Activated T-cell treated with anti-CD3 and anti-CD28 coated beads for 4 hours (primary cell): ENCODE measurements at regions not wholly inside any gene's neighbourhood (a gene's known extent, or its start where the extent isn't known, plus 50 kb on each side); places are given as distances from the start of the nearest gene placed in this dataset.
"Not testable (repeated sequence)": the region's sequence is repeated elsewhere in the genome, so short reads cannot be mapped to it uniquely, and the experiment has no call there.

Experiments
- DNase-seq: peaks from one replicate; pipeline ENCODE4 v3.0.0-alpha.2; 2020

DNA sequence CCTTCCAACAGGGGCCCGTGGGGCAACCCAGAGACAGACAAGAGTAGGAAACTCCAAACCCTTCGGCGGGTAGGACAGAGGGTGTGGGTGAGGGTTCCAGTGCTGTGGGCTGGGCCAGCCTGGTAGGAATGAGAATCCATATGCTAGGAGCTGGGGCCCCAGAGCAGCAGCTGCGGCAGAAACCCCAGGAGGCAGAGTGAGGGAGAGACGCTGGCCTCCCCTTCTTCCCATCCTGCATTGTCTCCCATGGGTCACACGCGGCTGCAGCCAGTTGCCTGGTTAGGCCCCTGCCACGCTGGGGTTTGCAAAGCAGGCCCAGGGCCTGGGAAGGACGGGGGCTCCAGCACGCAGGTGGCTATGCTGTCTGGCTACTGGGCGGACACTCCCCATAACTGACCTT lies 113.1 kb upstream of the CCZ1B start:
- not testable (repeated sequence) for DNase-seq

DNA sequence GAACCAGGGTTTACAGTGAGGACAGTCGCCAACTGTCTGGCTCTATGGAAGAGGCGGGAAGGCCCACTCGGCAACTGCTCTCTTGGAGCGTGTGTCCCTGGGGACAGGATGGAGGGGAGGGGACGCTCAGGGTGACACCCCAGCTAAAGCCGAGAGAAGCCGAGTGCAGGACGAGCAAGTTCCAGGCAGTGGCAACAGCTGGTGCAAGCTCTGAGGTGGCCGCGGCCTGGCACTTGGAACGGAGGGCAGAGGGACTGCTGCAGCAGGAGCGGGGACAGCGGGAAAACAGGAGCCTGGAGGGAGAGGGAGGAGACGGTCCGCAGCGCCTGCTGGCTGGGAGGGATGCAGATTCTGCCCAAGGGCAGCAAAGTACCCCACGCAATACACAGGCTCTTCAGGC lies 113.8 kb upstream of the CCZ1B start:
- DNase-seq: not testable (repeated sequence)

DNA sequence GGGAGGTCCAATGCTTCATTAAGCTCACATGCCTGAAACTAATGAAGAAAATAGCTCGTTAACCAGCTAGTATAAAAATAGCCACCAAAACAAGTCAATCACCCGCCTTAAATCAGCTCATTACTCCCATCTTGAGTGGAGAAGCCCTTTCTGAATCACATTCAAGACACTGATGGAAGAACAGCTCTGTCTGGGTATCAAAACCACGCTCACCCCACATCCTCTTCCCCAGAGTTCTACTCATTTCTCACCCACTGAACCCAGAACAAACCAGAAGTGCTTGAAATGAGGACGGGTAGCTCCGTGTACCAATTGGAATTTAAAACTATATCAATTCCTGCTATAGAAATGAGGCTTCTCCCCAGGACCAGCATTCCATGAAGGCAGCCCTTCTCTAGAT lies 120.8 kb upstream of the CCZ1B start:
- not testable (repeated sequence) for DNase-seq

DNA sequence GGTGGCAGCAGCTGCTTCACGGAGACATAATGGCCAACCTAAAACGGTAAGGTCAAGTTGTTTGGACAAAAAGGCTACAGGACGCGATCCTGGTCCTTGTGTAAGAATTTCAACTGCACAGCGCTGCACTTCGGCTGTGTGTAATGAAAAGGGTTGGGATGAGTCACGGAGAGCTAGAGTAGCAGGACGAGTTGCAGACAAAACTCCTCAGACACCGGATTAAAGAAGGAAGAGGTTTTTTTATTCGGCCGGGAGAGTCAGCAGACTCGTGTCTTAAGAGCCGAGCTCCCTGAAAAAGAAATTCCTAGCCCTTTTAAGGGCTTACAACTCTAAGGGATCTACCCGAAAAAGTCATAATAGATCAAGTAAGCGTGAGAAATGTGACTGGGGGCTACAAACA lies 124.2 kb upstream of the CCZ1B start:
- not testable (repeated sequence) for DNase-seq

DNA sequence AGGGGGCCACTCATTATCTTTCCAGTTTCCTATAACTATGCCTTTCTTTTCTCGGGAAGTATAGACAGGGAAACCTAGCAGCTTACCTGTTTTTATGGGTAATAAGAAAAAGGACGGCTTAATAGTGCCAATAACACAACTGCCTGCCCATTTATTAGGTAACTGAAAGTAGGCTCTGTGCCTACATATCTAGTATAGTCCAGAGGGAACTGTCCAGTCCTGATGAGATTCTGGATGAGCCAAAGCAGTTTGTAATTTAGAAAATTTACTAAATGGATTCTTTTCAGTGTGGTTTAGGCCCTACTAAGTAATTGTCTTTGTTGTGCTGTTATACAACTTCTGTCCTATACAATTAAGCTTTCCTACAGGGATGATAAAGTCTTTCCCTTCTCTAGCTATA lies 125.5 kb upstream of the CCZ1B start:
- not testable (repeated sequence) for DNase-seq

DNA sequence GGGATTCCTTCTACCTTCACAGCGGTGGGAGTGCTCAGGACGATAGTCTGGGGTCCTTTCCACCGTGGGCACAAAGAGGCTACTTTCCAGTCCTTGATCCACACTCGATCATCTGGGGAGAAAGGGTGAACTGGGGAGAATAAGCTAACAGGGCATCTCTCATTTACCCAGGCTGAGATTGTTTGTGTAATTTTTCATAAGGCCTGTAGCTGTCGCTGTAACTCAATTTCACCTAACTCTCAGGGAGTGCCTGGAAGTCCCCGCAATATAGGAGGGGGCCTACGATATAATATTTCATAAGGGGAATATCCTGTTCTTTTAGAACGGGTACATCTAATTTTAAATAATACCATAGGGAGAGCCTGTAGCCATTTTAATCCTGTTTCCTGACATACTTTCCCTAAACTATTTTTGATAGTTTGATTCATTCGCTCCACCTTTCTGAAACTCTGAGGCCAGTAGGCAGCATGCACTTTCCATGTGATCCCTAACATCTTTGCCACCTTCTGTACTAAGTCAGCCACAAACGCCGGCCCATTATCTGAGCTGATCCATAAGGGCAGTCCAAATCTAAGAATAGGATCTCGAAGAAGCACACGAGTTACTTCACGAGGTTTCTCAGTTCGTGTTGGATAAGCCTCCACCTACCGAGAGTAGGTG lies 127.2 kb upstream of the CCZ1B start:
- not testable (repeated sequence) for DNase-seq

DNA sequence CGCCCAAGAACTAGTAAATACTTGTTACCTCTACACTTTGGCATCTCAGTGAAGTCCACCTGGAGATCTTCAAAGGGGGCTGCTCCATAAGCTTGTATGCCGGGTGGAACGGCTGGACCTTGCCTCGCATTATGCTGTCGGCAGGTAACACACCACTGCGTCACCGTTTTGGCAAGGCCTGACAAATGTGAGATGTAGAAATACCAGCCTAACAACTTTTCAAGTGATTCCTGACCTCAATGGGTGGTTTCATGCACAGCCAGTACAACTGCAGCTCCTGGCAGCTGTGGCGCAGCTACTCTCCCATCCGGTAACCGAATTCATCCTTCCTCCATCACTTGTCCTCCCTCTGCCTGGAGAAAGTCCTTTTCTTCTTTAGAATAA lies 127.7 kb upstream of the CCZ1B start:
- DNase-seq: not testable (repeated sequence)

DNA sequence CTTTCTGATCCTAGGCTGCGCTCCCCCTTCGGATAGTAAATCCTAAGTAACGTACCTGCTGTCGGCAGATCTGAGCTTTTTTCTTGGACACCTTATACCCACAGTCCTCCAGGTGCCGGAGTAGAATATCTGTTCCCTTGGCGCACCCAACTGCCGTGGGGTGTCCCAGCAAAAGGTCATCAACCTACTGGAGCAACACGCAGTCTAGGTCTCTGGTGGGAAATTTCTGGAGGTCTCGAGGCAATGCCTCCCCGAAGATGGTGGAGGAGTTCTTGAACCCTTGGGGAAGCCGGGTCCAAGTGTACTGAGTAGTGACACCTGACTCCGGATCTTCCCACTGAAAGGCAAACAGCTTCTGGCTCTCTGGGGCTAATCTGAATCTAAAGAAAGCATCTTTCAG lies 129.3 kb upstream of the CCZ1B start:
- DNase-seq: not testable (repeated sequence)

DNA sequence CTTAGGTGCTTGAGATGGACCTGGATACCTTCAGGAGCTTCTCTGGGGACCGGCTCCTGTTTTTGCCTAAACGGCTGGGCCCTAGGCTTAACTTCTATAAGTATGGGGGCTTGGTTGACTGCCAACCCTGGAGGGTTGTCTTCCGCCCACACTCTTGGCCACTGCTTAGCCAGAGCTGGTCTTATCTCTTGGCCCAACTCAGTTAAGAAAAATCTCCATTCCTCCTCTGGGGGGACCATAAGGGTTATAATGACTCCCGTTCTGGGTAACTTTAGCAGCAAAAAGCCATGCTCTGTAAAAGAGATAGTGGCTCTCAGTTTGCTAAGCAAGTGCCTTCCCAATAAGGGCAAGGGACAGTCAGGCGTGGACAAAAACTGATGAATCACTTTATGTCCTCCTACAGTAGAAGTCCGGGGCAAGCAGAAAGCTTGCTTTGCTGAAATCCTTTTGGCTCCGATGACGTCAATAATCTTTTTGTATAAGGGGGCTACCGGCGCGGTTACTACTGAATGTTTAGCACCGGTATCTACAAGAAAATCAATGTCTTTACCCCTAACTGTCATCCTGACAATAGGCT lies 130.0 kb upstream of the CCZ1B start:
- not testable (repeated sequence) for DNase-seq

DNA sequence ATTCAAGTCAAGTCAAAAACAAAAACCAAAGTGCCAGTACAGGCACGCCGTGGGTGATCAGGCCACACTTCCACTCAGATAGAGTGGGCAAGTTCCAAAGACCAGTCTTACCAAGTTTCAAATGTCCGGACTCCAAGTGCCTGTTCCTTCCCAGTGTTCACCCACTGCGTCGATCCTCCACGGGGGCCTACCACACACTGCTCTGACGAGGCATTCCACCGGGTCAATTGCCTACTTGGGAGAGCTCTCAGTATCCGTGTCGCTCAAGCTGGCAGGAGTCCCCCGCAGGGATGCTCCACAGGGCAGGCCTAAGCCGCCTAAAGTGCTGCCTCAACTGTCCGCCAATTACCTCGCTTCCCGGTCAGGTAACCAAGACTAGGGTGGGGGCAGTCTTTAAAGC lies 132.3 kb upstream of the CCZ1B start:
- not testable (repeated sequence) for DNase-seq

DNA sequence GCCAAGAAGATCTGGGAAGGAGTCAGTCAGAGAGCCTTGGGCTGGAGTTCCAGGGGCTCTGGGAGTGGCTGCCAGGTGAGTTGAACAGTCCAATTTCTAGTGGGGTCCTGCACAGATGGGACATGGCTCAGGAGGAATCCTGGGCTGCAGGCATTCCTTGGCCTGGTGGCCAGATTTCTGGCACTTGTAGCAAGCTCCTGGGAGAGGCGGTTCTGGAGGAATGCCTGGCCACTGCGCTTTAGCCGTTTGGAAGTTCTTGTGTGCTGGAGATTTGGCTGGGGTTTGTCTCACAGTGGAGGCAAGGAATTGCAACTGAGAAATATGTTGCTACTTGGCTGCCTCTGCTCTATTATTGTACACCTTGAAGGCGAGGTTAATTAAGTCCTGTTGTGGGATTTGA lies 133.9 kb upstream of the CCZ1B start:
- DNase-seq: not testable (repeated sequence)

DNA sequence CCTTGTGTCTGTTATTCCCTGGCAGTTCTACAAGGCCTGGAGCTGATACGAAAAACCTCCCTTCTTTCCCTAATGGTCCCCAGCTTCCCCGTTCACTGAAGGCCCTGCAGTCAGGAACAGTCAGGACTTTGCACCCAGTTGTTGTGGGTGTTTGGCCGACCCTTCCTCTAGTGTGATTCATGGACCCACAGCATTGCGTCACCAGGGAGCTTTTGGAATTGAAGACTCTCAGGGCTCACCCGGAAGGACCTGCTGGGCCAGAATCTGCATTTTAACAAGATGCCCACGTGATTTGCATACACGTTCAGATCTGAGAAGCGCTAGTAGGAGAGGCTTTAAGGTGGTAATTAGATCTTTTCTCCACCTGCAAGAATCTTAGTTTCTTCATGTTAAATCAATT lies 136.8 kb upstream of the CCZ1B start:
- not testable (repeated sequence) for DNase-seq

DNA sequence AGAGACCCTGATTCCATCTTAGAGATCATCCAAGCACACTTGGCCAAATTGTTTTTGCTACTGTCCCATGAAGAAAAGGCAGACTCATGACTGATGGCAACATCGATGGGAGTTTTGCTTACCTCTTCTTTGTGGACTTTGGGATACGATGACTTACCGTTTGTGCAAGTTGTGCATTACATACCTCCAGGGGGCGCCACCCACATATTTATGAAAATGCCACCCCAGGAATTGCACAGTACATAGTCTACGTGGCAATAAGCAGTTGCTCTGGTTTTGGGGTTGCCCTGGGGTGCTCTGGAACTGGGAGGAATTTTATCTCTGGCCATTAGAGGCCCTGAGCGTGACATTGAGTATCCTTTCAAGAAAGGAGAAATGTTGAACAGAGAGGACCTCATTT lies 139.0 kb upstream of the CCZ1B start:
- peak; percentile 45 for DNase-seq

DNA sequence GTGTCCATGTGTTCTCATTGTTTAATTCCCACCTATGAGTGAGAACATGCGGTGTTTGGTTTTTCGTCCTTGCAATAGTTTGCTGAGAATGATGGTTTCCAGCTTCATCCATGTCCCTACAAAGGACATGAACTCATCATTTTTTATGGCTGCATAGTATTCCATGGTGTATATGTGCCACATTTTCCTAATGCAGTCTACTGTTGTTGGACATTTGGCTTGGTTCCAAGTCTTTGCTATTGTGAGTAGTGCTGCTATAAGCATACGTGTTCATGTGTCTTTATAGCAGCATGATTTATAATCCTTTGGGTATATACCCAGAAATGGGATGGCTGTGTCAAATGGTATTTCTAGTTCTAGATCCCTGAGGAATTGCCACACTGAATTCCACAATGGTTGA lies 144.1 kb upstream of the CCZ1B start:
- DNase-seq: not testable (repeated sequence)

DNA sequence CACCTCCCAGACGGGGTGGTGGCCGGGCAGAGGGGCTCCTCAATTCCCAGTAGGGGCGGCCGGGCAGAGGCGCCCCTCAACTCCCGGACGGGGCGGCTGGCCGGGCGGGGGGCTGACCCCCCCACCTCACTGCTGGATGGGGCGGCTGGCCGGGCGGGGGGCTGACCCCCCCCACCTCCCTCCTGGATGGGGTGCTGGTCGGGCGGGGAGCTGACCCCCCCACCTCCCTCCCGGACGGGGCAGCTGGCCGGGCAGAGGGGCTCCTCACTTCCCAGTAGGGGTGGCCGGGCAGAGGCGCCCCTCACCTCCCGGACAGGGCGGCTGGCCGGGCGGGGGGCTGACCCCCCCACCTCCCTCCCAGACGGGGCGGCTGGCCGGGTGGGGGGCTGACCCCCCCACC lies 148.8 kb upstream of the CCZ1B start:
- not testable (repeated sequence) for DNase-seq

DNA sequence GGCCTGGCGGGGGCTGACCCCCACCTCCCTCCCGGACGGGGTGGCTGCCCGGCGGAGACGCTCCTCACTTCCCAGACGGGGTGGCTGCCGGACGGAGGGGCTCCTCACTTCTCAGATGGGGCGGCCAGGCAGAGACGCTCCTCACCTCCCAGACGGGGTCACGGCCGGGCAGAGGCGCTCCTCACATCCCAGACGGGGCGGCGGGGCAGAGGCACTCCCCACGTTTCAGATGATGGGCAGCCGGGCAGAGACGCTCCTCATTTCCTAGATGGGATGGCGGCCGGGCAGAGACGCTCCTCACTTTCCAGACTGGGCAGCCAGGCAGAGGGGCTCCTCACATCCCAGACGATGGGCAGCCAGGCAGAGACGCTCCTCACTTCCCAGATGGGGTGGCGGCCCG lies 149.3 kb upstream of the CCZ1B start:
- not testable (repeated sequence) for DNase-seq

DNA sequence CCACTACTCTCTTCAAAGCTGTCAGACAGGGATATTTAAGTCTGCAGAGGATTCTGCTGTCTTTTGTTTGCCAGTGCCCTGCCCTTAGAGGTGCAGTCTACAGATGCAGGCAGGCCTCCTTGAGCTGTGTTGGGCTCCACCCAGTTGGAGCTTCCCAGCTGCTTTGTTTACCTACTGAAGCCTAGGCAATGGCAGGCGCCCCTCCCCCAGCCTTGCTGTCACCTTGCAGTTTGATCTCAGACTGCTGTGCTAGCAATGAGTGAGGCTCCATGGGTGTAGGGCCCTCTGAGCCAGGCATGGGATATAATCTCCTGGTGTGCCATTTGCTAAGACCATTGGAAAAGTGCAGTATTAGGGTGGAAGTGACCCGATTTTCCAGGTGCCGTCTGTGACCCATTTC lies 151.3 kb upstream of the CCZ1B start:
- DNase-seq: not testable (repeated sequence)

DNA sequence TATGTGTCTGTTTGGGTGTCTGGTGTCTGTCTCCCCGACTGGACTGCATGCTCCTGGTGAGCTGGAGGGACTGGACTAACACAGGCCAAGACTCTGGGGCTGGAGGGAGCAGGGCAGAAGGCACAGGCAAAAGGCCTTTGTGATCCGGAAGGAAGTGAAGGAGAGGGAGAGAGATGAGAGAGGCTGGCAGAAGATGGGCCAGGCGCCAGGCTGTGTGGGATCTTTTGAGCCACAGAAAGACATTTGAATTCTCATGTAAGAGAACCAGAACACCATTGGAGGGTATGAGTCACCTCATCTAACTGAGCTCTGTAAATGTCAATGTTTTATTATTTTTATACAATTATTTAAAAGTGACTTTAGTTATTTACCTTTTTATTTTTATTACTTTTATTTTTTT lies 152.3 kb upstream of the CCZ1B start:
- DNase-seq: not testable (repeated sequence)

DNA sequence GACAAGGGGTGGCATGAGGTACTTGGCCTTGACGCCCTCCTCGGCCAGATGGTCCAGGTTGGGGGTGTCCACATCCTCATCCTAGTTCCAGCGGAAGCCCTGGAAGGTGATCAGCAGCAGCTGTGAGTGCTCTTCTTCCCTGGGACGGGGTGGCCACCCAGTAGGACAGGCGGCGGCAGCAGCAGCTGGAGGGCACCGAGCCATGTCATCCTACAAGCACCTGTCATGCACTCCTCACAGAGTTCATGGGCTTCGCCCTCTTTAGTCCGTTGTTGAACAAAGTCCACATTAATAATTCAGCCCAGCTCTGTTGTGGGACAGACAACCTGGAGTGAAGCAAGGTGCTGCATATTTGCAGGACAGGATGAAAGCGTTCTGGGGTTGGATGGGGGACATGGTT lies 153.4 kb upstream of the CCZ1B start:
- not testable (repeated sequence) for DNase-seq

DNA sequence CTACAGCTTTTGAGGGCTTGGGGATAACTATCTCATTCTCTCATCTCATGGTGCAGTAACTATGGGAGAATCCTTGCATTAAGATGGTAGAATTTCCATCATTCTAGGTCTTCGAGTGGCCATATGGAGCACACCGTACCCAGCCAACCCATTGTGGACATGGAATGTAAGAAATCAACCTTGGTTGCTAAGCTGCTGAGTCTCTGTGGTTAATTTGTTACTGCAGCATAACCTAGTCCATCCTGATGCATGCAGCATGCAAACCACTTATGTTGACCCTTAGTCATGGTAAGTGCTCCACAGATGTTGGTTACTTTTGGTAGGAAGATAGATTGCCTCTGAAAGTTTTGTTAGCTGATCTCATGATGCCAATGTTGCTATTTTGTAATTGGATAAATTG lies 156.3 kb upstream of the CCZ1B start:
- not testable (repeated sequence) for DNase-seq

DNA sequence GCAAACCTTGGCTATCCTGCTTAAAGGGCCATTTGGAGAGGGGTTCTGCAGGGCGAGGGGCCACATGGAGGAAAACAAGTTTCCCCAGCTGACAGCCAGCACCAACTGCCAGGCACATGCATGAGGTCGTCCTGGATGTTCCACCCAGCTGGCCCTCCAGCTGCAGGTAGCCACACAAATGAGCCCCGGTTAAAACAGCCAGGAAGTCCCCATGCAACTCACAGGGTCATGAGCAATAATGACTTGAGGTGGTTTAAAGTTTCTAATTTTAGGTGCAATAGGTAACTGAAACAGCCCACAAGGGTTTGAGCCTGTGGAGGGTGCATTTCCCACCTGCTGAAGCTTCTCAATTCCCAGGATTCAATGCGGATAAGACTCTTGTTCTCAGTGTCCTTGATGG lies 160.8 kb upstream of the CCZ1B start:
- DNase-seq: not testable (repeated sequence)

DNA sequence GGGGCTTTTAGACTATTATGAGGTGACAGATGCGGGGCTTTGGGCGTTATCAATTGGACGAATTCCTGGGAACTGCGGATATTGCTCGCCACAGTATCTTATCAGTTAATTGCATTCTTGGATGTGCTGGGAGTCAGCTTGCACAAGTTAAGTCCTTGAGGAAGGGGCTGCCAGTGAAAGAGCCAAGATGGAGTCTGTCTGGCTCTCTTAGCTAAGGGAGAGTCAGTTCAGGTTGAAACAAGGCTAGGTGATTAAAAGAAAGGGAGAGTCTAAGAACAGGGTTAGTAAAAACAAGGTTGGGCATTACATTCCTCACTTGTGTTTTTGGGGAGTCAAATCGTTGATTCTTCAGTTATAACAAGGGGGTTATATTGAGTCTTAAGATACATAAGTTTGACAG lies 162.5 kb upstream of the CCZ1B start:
- not testable (repeated sequence) for DNase-seq

DNA sequence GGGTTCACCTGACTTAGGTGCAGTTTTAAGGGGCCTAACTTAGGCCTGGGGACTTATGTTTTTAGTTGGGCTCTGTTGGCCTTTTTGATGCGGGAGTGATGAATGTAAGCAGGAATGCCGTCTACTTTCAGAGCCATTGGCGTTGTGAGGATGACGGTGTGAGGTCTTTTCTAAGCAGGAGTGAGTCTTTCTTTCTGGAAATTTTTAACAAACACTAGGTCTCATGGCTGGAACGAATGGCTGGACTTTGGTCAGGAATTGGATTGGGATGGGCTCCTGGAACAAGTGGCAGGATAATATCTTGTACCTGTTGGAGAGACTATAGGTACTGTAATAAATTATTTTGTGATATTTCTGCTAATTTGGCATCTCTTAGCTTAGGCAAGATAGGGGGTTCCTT lies 163.9 kb upstream of the CCZ1B start:
- not testable (repeated sequence) for DNase-seq

DNA sequence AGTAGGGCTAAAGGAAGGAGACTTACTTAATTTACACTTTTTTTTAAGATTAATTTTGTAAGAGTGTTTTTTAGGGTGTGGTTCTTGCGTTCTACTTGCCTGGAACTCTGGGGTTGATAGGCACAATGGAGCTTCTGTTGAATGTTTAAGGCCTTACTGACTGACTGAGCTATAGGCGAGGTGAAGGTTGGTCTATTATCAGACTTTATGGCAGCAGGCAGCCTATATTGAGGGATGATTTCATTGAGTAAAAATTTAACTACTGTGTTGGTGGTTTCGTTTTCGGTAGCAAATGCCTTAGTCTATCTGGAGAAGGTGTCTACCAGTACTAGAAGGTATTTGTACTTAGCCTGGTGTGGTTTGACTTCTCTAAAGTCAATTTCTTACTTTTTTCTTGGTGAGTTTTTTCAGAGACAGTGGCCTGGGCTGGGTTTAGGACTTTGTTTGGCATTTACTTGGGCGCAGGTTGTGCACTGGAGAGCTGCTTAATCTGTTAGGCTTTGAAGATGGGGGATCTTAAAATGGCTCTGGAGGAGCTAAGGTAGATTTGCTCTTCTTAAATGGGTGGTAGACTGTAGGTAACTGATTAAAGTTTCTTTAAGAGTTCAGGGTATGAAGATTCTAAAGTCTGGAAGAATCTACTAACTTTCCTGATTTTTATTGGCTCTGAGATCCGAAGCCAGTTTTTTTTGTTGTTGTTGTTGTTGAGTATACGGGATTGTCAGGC lies 164.5 kb upstream of the CCZ1B start:
- not testable (repeated sequence) for DNase-seq
